MCF 10A (cell line): ENCODE measurements at regions not wholly inside any gene's neighbourhood (a gene's known extent, or its start where the extent isn't known, plus 50 kb on each side); places are given as distances from the start of the nearest gene placed in this dataset.
A peak's percentile ranks its signal among the peaks of the same experiment; 100 is the strongest.

Experiments used
- BruUV-seq: library from RNA; stranded (reverse); fragments of 400-500 nt; replicated peaks from 2 replicates; lab custom pipeline; 2021; lab: Mats Ljungman, UMichigan
- CTCF ChIA-PET: fragments of 300-600 bp; sonication (Branson Sonifier 250); formaldehyde crosslinking; extraction: SDS; loops from one replicate; lab custom pipeline; 2021; ENCODE audit warnings: antibody characterized with exemption, inconsistent platforms; lab: Yijun Ruan, JAX
- POLR2A ChIA-PET: fragments of 300-600, 350-650 bp; sonication (Branson Sonifier 250); formaldehyde crosslinking; extraction: SDS; loops from one replicate; lab custom pipeline; 2020; ENCODE audit warnings: antibody characterized with exemption, inconsistent platforms; lab: Yijun Ruan, JAX
- DNase-seq: peaks from one replicate; pipeline ENCODE4 v3.0.0-alpha.2; 2018; ENCODE audit not compliant: unreplicated experiment
- H3K27ac Mint-ChIP-seq: one replicate; pipeline ENCODE4 v1.8.0; 2022; ENCODE audit warnings: mild to moderate bottlenecking, low read depth, mixed read lengths; ENCODE audit not compliant: unreplicated experiment
- H3K27me3 Mint-ChIP-seq: one replicate; pipeline ENCODE4 v1.8.0; 2022; ENCODE audit warnings: mixed read lengths; ENCODE audit not compliant: insufficient read depth, unreplicated experiment
- H3K36me3 Mint-ChIP-seq: one replicate; pipeline ENCODE4 v1.8.0; 2022; ENCODE audit warnings: mild to moderate bottlenecking, moderate library complexity, mixed read lengths; ENCODE audit not compliant: insufficient read depth, unreplicated experiment
- H3K4me1 Mint-ChIP-seq: one replicate; pipeline ENCODE4 v1.8.0; 2022; ENCODE audit warnings: mixed read lengths; ENCODE audit not compliant: insufficient read depth, unreplicated experiment
- H3K4me3 Mint-ChIP-seq: one replicate; pipeline ENCODE4 v1.8.0; 2022; ENCODE audit warnings: mild to moderate bottlenecking, moderate library complexity, mixed read lengths; ENCODE audit not compliant: unreplicated experiment
- H3K9me3 Mint-ChIP-seq: one replicate; pipeline ENCODE4 v1.8.0; 2022; ENCODE audit warnings: mixed read lengths; ENCODE audit not compliant: unreplicated experiment
- intact Hi-C: fragments of 100-400 bp; cut with micrococcal nuclease; formaldehyde crosslinking; loops from 2 replicates; pipeline ENCODE4 v1.14.1; 2022
- TF ChIP-seq, protein P1 (sequence below): fragments of 200-600 bp; IDR thresholded peaks from one replicate; pipeline ENCODE4 v1.8.0; 2022; ENCODE audit warnings: antibody characterized with exemption, mild to moderate bottlenecking; ENCODE audit not compliant: unreplicated experiment

DNA sequence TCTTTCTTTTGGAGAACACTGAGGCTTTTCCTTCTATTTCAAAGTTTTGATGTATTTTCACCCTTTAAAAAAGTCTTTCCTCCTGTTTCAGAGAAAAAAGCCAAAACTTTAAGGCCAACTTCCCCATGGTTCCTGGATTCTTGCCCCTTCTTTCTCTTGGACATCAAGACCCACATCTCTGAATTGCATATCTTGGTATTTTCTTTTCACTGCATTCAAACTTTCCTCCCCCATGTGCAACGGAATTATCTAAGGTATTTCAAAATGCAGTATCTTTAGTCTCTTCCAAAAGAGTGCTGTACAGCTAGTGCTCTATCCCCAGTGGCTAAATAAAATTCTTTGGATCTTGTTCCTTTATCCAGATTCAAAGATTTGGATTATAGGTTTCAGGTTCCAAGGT lies 81.1 kb upstream of the TSPAN2 start:
- Mint-ChIP-seq H3K4me1 (peaks cover 61% of the 10 kb centered on the region), H3K9me3 (peaks cover 14% of the 10 kb centered on the region), H3K36me3 (peaks cover 13% of the 10 kb centered on the region), H3K4me3 (no peak overlapping the region), H3K27me3 (no peaks in the 10 kb centered on the region), H3K27ac (peak overlapping the region; percentile 65)
- ChIA-PET CTCF (interaction anchor here (1.0 to 1.6 kb wide), 2 partner anchors 32 to 299 kb away, joined by 3 read pairs; no protein-coding TSS in a partner anchor), POLR2A (interaction anchor here (2.5 kb wide), 1 partner anchor 11 kb away, joined by 10 read pairs; no protein-coding TSS in a partner anchor)
- intact Hi-C loops = no loop called here
- no TSS peak for BruUV-seq
- TF ChIP-seq, protein P1, sequence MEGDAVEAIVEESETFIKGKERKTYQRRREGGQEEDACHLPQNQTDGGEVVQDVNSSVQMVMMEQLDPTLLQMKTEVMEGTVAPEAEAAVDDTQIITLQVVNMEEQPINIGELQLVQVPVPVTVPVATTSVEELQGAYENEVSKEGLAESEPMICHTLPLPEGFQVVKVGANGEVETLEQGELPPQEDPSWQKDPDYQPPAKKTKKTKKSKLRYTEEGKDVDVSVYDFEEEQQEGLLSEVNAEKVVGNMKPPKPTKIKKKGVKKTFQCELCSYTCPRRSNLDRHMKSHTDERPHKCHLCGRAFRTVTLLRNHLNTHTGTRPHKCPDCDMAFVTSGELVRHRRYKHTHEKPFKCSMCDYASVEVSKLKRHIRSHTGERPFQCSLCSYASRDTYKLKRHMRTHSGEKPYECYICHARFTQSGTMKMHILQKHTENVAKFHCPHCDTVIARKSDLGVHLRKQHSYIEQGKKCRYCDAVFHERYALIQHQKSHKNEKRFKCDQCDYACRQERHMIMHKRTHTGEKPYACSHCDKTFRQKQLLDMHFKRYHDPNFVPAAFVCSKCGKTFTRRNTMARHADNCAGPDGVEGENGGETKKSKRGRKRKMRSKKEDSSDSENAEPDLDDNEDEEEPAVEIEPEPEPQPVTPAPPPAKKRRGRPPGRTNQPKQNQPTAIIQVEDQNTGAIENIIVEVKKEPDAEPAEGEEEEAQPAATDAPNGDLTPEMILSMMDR = no peak
- no peak for DNase-seq

DNA sequence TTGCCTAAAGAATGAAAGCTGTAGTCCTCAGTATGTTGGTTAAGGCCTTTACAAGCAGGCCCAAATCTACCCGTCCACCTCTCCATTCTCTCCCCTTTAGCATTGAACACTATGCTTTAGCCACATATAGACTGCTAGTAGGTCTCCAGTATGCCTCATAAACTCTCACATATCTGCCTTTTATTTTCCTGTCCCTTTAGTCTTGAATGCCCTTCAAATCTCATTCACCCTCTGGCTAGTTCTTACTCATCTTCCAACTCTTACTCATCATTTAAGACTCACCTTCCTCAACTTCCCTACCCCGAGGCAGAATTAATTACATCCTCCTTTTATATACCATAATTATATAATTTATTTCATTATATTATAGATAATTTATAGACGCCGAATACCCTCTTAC lies 78.7 kb upstream of the TSPAN2 start:
- BruUV-seq = no TSS peak
- Mint-ChIP-seq H3K4me3 (no peak overlapping the region), H3K27ac (peak overlapping the region; percentile 65), H3K4me1 (peaks cover 58% of the 10 kb centered on the region), H3K36me3 (peaks cover 13% of the 10 kb centered on the region), H3K9me3 (peaks cover 18% of the 10 kb centered on the region), H3K27me3 (no peaks in the 10 kb centered on the region)
- ChIA-PET CTCF (no interaction called here), POLR2A (interaction anchor here (1.0 to 3.4 kb wide), 3 partner anchors 10 to 42 kb away, joined by 4 to 16 read pairs (median 7); no protein-coding TSS in a partner anchor)
- TF ChIP-seq, protein P1 = no peak
- DNase-seq = peak; percentile 70
- intact Hi-C loops = loop anchor here (2.0 to 5.0 kb wide), 3 partner anchors 17 to 165 kb away; no protein-coding TSS in a partner anchor

DNA sequence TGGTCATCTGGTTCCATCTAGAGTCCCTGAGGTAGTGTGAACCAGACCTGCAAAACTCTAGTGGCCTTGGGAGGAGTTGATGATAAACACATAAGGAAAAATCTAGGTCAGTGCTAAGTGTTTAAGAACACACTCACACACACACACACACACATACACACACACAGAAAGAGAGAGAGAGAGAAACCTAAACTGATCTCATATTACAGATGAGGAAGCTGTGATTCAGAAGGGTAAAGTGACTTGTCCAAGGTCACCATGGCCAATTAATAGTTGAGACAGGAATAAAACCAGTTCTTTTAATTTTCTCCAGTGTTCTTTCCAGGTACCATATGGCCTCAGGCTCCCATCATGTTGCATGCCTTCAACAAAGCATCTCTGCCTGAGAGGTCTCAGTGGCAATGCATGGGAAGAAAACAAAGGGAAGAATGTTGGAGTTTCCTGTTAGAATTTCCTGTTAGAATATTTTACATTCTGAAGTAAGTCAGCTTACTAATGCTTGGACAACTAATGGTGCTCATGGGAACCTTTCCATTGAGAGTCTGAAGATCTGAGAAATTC lies 77.3 kb upstream of the TSPAN2 start:
- no peak for DNase-seq
- ChIA-PET POLR2A (interaction anchor here (0.5 to 3.4 kb wide), 4 partner anchors 8 to 167 kb away, joined by 3 to 16 read pairs (median 4); no protein-coding TSS in a partner anchor), CTCF (interaction anchor here (0.8 to 1.7 kb wide), 2 partner anchors 24 to 25 kb away, joined by 3 to 5 read pairs; no protein-coding TSS in a partner anchor)
- peaks cover 10% of the 10 kb centered on the region for H3K36me3 Mint-ChIP-seq
- no peaks in the 10 kb centered on the region for H3K27me3 Mint-ChIP-seq
- BruUV-seq = no TSS peak
- TF ChIP-seq, protein P1 = no peak
- no peak overlapping the region for H3K4me3 Mint-ChIP-seq
- H3K4me1 Mint-ChIP-seq = peaks cover 44% of the 10 kb centered on the region
- intact Hi-C loops = loop anchor here (1.0 to 5.0 kb wide), 2 partner anchors 27 to 91 kb away; no protein-coding TSS in a partner anchor
- no peak overlapping the region for H3K27ac Mint-ChIP-seq
- peaks cover 14% of the 10 kb centered on the region for H3K9me3 Mint-ChIP-seq

DNA sequence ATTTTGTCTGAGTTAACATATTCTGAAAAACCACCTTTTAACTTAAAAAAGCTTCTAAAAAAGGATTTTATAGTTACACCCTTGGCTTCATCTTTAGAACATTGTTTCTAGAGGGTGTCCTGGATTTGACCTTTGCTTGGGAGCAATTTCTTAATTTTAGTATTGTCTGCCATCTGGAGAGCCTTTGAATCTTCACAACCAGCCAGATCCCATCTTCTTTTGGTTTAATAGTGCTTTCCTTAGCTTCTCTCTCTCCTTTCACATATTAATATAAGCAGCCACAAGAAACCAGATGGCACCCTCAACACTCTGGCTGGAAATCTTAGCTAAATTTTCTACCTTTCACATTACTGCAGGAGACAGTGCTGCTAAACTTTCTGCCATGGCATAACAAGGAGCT lies 76.5 kb upstream of the TSPAN2 start:
- TF ChIP-seq, protein P1 = no peak
- intact Hi-C loops = loop anchor here (1.0 to 5.0 kb wide), 2 partner anchors 26 to 92 kb away; no protein-coding TSS in a partner anchor
- BruUV-seq = no TSS peak
- CTCF ChIA-PET = interaction anchor here (0.6 to 1.7 kb wide), 4 partner anchors 8 to 816 kb away, joined by 3 to 5 read pairs (median 4); no protein-coding TSS in a partner anchor
- no peak overlapping the region for H3K4me3 Mint-ChIP-seq
- DNase-seq = no peak
- H3K36me3 Mint-ChIP-seq = peaks cover 7% of the 10 kb centered on the region
- H3K27me3 Mint-ChIP-seq = no peaks in the 10 kb centered on the region
- H3K27ac Mint-ChIP-seq = no peak overlapping the region
- POLR2A ChIA-PET = interaction anchor here (1.2 kb wide), 2 partner anchors 46 to 168 kb away, joined by 3 to 4 read pairs; no protein-coding TSS in a partner anchor
- H3K9me3 Mint-ChIP-seq = peaks cover 14% of the 10 kb centered on the region
- peaks cover 41% of the 10 kb centered on the region for H3K4me1 Mint-ChIP-seq
